Mucosa of descending colon (tissue), 3 donors: ENCODE measurements at regions not wholly inside any gene's neighbourhood (a gene's known extent, or its start where the extent isn't known, plus 50 kb on each side); places are given as distances from the start of the nearest gene placed in this dataset.

Experiments used
- ATAC-seq: fragments of 200-7000 bp; cut with Tn5 transposase; one replicate; pipeline ENCODE4 v1.9.1; 2020; ENCODE audit warnings: mild to moderate bottlenecking, moderate library complexity
- DNase-seq, 3 donors: peaks; one replicate each; pipeline ENCODE4 v3.0.0-alpha.2; 2020
- H3K36me3 ChIP-seq: fragments of 200-600 bp; one replicate; pipeline ENCODE4 v1.8.0; 2021; ENCODE audit warnings: low read depth, mild to moderate bottlenecking
- H3K4me1 ChIP-seq: fragments of 200-600 bp; one replicate; pipeline ENCODE4 v1.8.0; 2021; ENCODE audit warnings: low read depth, mild to moderate bottlenecking
- H3K4me3 ChIP-seq: fragments of 200-600 bp; one replicate; pipeline ENCODE4 v1.8.0; 2021; ENCODE audit warnings: mild to moderate bottlenecking
- H3K9me3 ChIP-seq: fragments of 200-600 bp; one replicate; pipeline ENCODE4 v1.8.0; 2021; ENCODE audit warnings: mild to moderate bottlenecking
- CTCF ChIP-seq: fragments of 200-600 bp; IDR thresholded peaks from one replicate; pipeline ENCODE4 v1.8.0; 2022; ENCODE audit warnings: antibody characterized with exemption, mild to moderate bottlenecking
- intact Hi-C, 2 donors: fragments of 100-400 bp; cut with DNase I in 1 of 2; cut with micrococcal nuclease in 1 of 2; formaldehyde crosslinking; loops; one replicate each; pipeline versions ENCODE4 v1.11.0 to v1.11.1; 2022; cut with DNase I, micrococcal nuclease
- donor health status: DM: no; HTN: no; CAD: no; lungs with moderate emphysema.
- donor health status: DM: no; HTN: no; CAD: no.
- donor health status: DM: no; HTN: yes; CAD: no.

- no peaks in the 10 kb centered on the region for H3K9me3 ChIP-seq
- TF ChIP-seq CTCF, result no peak
- no peaks in the 10 kb centered on the region for H3K4me1 ChIP-seq
- H3K4me3 ChIP-seq, result no peak overlapping the region
- intact Hi-C loops, result no loop called here
- ATAC-seq, result no peak
- DNase-seq, result no peak
- H3K36me3 ChIP-seq, result no peaks in the 10 kb centered on the region
These were observed 1286.0 kb upstream of the GJE1 start for GRCh38 chr6:140846503-140847261.

- Histone ChIP-seq H3K36me3 (no peaks in the 10 kb centered on the region), H3K4me1 (no peaks in the 10 kb centered on the region), H3K4me3 (no peak overlapping the region), H3K9me3 (no peaks in the 10 kb centered on the region)
- ATAC-seq (no peak), DNase-seq (no peak)
- intact Hi-C loops, result no loop called here
- TF ChIP-seq CTCF, result no peak
These were observed 1287.0 kb upstream of the GJE1 start for GRCh38 chr6:140845701-140846100.

- no peak for TF ChIP-seq CTCF
- ATAC-seq, result no peak
- intact Hi-C loops, result no loop called here
- Histone ChIP-seq H3K36me3 (no peaks in the 10 kb centered on the region), H3K4me3 (no peak overlapping the region), H3K9me3 (no peaks in the 10 kb centered on the region), H3K4me1 (no peaks in the 10 kb centered on the region)
- DNase-seq, result no peak
These were observed 1288.6 kb upstream of the GJE1 start for GRCh38 chr6:140844167-140844566.

GRCh38 chr6:140833408-140833807 lies 1299.3 kb upstream of the GJE1 start:
- ATAC-seq (no peak), DNase-seq (no peak)
- Histone ChIP-seq H3K9me3 (no peaks in the 10 kb centered on the region), H3K36me3 (no peaks in the 10 kb centered on the region), H3K4me3 (no peak overlapping the region), H3K4me1 (no peaks in the 10 kb centered on the region)
- no peak for TF ChIP-seq CTCF
- intact Hi-C loops, result no loop called here

- no peak overlapping the region for H3K4me3 ChIP-seq
- no peak for ATAC-seq
These were observed 1302.1 kb upstream of the GJE1 start for GRCh38 chr6:140830666-140831065.

More at GRCh38 chr6:140830666-140831065, 1302.1 kb upstream of the GJE1 start:
- Histone ChIP-seq H3K36me3 (no peaks in the 10 kb centered on the region), H3K4me1 (no peaks in the 10 kb centered on the region), H3K9me3 (no peaks in the 10 kb centered on the region)
- intact Hi-C loops, result no loop called here
- no peak for DNase-seq
- TF ChIP-seq CTCF, result no peak
